MG63 (cell line): ENCODE measurements at regions not wholly inside any gene's neighbourhood (a gene's known extent, or its start where the extent isn't known, plus 50 kb on each side); places are given as distances from the start of the nearest gene placed in this dataset.

Experiments
- DNase-seq: peaks from one replicate; pipeline ENCODE4 v3.0.0-alpha.2; 2020
- H3K27me3 ChIP-seq: fragments of 250-450 bp; sonication (Bioruptor Pico); 2 replicates; pipeline ENCODE4 v1.5.1; 2020; ENCODE audit warnings: mild to moderate bottlenecking, moderate library complexity
- H3K36me3 ChIP-seq: fragments of 250-450 bp; sonication (Bioruptor Pico); 2 replicates; pipeline ENCODE4 v1.5.1; 2020; ENCODE audit warnings: mild to moderate bottlenecking, moderate library complexity
- H3K4me3 ChIP-seq: fragments of 250-450 bp; sonication (Bioruptor Pico); 2 replicates; pipeline ENCODE4 v1.5.1; 2020; ENCODE audit warnings: mild to moderate bottlenecking, moderate library complexity
- H3K9me3 ChIP-seq: fragments of 250-450 bp; sonication (Bioruptor Pico); 2 replicates; pipeline ENCODE4 v1.5.1; 2020; ENCODE audit warnings: mild to moderate bottlenecking, moderate library complexity

DNA sequence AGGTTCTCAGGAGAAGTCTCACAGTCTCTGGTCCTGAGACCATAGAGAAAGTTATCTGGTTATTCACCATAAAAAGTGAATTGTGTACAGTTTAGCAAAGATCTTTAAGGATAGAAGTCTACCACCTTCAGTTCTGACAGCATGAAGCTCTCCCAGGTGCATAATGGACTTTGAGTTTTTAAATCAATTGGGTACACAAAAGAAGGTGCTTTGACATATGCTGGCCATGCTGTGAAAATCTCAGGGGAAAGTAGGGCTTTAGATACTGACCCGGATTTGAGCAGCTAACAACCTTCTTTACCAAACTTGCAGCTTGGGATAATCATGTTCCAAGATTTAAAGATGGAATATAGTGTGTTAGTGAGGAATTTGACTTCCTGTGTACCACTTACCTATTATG lies 264.2 kb downstream of the ZSWIM6 start:
- Histone ChIP-seq H3K9me3 (no peaks in the 10 kb centered on the region), H3K36me3 (no peaks in the 10 kb centered on the region), H3K4me3 (no peak overlapping the region), H3K27me3 (no peaks in the 10 kb centered on the region)
- DNase-seq = no peak

GRCh38 chr5:61597684-61598083 lies 265.6 kb downstream of the ZSWIM6 start:
- no peak overlapping the region for H3K4me3 ChIP-seq
- no peaks in the 10 kb centered on the region for H3K27me3 ChIP-seq
- H3K9me3 ChIP-seq = no peaks in the 10 kb centered on the region
- DNase-seq = no peak
- no peaks in the 10 kb centered on the region for H3K36me3 ChIP-seq

GRCh38 chr5:61598126-61598525 lies 266.1 kb downstream of the ZSWIM6 start:
- Histone ChIP-seq H3K36me3 (no peaks in the 10 kb centered on the region), H3K27me3 (no peaks in the 10 kb centered on the region)

DNA sequence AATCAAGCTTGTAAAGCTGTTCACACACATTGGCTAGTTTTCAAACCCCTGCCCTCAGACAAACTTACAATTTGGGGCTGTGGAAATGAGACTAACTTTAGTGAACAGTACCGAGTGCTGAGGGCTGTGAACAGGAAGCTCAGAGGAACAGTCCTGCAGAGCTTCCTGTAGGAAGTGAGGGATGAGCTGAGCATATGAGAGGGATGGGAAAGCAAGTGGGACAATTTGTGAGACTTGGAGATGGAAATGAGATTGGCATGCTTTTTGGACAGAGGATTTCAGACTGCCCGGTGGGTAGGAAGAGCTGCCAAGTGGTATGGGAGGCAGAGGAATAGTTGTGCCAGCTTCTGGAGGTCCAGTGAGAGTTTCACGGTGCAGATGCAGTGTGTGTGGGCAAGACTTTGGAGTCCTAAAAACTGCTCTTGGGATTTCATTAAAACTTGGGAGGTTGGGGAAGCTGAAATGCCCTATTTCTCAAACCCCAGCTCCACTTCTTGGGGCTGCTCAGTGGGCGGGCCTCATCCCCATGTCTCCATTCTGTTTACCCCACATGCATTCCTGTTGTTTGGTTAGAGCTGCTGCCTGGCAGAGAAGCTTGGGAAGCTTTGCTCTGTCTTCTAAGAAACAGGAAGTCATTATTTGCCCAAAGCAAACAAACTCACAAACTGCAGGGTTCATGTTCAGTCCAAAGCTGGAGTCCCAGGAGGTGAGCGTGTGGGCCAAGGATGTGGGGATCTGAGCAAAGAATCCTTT lies 267.5 kb downstream of the ZSWIM6 start:
- H3K27me3 ChIP-seq = no peaks in the 10 kb centered on the region
- H3K9me3 ChIP-seq = no peaks in the 10 kb centered on the region
- DNase-seq = peak; percentile 73
- no peak overlapping the region for H3K4me3 ChIP-seq
- no peaks in the 10 kb centered on the region for H3K36me3 ChIP-seq

More at GRCh38 chr5:61598126-61598525, 266.1 kb downstream of the ZSWIM6 start:
- H3K9me3 ChIP-seq = no peaks in the 10 kb centered on the region
- DNase-seq = no peak
- no peak overlapping the region for H3K4me3 ChIP-seq

DNA sequence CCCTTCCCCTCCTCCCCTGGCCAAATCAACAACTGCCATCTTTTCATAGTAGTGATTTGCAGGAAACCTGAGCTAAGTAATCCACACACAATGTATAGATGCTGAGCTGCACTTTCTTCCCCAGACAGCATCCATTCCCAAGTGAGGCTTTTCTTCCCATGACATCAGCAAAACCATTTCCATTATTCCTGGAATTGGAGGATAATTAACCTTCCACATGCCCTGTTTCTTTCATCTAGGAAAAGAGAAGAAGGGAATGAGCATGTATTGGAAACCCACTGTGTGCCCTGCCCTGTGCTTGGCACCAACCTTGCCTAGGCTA lies 268.0 kb downstream of the ZSWIM6 start:
- DNase-seq = no peak
- H3K9me3 ChIP-seq = no peaks in the 10 kb centered on the region
- no peaks in the 10 kb centered on the region for H3K27me3 ChIP-seq
- H3K4me3 ChIP-seq = no peak overlapping the region
- no peaks in the 10 kb centered on the region for H3K36me3 ChIP-seq

GRCh38 chr5:61600945-61601511 lies 269.0 kb downstream of the ZSWIM6 start:
- Histone ChIP-seq H3K36me3 (no peaks in the 10 kb centered on the region), H3K9me3 (no peaks in the 10 kb centered on the region), H3K27me3 (no peaks in the 10 kb centered on the region), H3K4me3 (no peak overlapping the region)
- no peak for DNase-seq

- Histone ChIP-seq H3K27me3 (no peaks in the 10 kb centered on the region), H3K4me3 (no peak overlapping the region), H3K9me3 (no peaks in the 10 kb centered on the region), H3K36me3 (no peaks in the 10 kb centered on the region)
- peak; percentile 63 for DNase-seq
These were observed 271.3 kb downstream of the ZSWIM6 start for GRCh38 chr5:61603211-61603908.

- Histone ChIP-seq H3K36me3 (no peaks in the 10 kb centered on the region), H3K4me3 (no peak overlapping the region), H3K9me3 (no peaks in the 10 kb centered on the region), H3K27me3 (no peaks in the 10 kb centered on the region)
- DNase-seq = no peak
These were observed 272.3 kb downstream of the ZSWIM6 start for GRCh38 chr5:61604076-61605025.

- Histone ChIP-seq H3K9me3 (no peaks in the 10 kb centered on the region), H3K27me3 (no peaks in the 10 kb centered on the region; the same call in 1 of the 2 replicates), H3K4me3 (no peak overlapping the region), H3K36me3 (no peaks in the 10 kb centered on the region)
- no peak for DNase-seq
These were observed 278.0 kb downstream of the ZSWIM6 start for GRCh38 chr5:61609840-61610677.

- Histone ChIP-seq H3K9me3 (no peaks in the 10 kb centered on the region), H3K4me3 (no peak overlapping the region), H3K27me3 (no peaks in the 10 kb centered on the region; the same call in 1 of the 2 replicates), H3K36me3 (no peaks in the 10 kb centered on the region)
- no peak for DNase-seq
These were observed 278.6 kb downstream of the ZSWIM6 start for GRCh38 chr5:61610678-61611024.

- Histone ChIP-seq H3K36me3 (no peaks in the 10 kb centered on the region), H3K27me3 (no peaks in the 10 kb centered on the region; the same call in 1 of the 2 replicates), H3K4me3 (no peak overlapping the region), H3K9me3 (no peaks in the 10 kb centered on the region)
- no peak for DNase-seq
These were observed 280.4 kb downstream of the ZSWIM6 start for GRCh38 chr5:61612431-61612830.

DNA sequence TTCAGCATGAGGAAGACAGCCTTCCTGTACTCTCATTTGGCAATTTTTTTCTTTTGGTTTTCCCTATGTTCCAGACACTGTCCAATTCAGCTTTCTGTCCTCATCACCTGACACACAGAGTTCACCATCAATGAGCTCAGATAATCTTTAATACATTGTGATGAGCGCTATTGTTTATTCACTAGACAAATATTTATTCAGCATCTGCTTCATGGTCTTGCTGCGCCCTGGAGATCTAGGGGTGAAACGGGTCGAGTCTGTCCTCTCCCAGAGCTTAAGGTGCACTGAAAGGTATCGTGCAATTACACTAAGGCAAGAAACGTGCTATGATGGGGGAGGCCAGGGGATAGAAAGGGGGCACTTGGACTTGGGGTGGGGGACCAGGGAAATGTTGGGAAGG lies 281.6 kb downstream of the ZSWIM6 start:
- no peaks in the 10 kb centered on the region for H3K9me3 ChIP-seq
- no peak for DNase-seq
- no peaks in the 10 kb centered on the region; the same call in 1 of the 2 replicates for H3K27me3 ChIP-seq
- H3K4me3 ChIP-seq = no peak overlapping the region
- H3K36me3 ChIP-seq = no peaks in the 10 kb centered on the region

GRCh38 chr5:61614606-61615005 lies 282.5 kb downstream of the ZSWIM6 start:
- DNase-seq = no peak
- Histone ChIP-seq H3K9me3 (no peaks in the 10 kb centered on the region), H3K4me3 (no peak overlapping the region), H3K27me3 (no peaks in the 10 kb centered on the region; the same call in 1 of the 2 replicates), H3K36me3 (no peaks in the 10 kb centered on the region)

DNA sequence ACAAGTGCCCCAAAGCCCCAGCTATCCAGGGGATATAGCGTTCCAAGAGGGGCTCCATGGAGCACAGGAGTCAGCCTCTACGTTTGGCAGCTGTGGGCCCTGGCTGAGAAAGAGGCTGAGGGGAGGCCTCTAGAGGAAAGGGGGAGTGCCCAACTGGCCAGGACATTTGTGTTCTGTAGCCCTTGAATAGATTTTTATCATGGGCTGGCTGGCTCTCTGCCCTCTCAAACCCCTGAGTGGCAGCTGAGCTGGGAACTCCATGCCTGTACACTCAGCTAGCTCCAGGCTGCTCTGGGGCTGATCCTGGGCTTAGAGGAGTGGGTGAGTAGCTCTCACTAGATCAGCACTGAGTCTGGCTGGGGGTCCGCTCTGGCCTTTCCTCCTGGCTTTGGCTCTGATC lies 285.0 kb downstream of the ZSWIM6 start:
- Histone ChIP-seq H3K4me3 (no peak overlapping the region), H3K27me3 (no peaks in the 10 kb centered on the region; the same call in 1 of the 2 replicates), H3K9me3 (no peaks in the 10 kb centered on the region), H3K36me3 (no peaks in the 10 kb centered on the region)
- DNase-seq = no peak

DNA sequence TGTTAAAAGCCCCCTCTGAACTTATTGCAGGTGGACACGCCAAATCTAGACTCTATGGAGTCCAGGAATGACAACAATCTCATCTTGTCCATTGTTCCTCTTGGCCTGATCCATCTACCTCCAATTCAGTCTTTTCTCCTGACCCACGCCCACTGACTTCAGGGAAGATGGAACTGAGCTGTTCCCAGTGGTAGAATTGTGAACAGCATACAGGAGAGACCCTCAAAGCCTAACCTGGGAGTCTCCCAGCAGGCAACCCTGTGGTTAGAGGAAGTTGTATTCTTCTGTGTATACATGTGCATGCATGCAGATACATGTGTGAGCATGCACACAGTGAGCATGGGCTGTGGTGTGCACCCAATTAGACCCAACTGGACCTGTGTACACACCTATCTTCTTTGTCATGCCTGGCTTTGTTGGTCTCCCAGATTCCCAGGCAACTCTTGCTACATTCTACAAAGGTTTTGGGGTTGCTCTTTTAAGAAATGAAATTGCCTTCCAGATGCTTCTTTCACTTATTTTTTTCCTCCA lies 286.0 kb downstream of the ZSWIM6 start:
- Histone ChIP-seq H3K9me3 (no peaks in the 10 kb centered on the region), H3K27me3 (no peaks in the 10 kb centered on the region), H3K36me3 (no peaks in the 10 kb centered on the region), H3K4me3 (no peak overlapping the region)
- DNase-seq = no peak

GRCh38 chr5:61618577-61618976 lies 286.5 kb downstream of the ZSWIM6 start:
- Histone ChIP-seq H3K27me3 (no peaks in the 10 kb centered on the region), H3K36me3 (no peaks in the 10 kb centered on the region), H3K9me3 (no peaks in the 10 kb centered on the region), H3K4me3 (no peak overlapping the region)
- no peak for DNase-seq
